Activated CD4-positive, alpha-beta T cell treated with anti-CD3 and anti-CD28 coated beads, Interleukin-2, amount 50 U/mL, for 24 hours (primary cell): ENCODE measurements at regions not wholly inside any gene's neighbourhood (a gene's known extent, or its start where the extent isn't known, plus 50 kb on each side); places are given as distances from the start of the nearest gene placed in this dataset.
"Not testable (repeated sequence)": the region's sequence is repeated elsewhere in the genome, so short reads cannot be mapped to it uniquely, and the experiment has no call there.

Source experiments
- DNase-seq, 2 donors: peaks; one replicate each; pipeline ENCODE4 v3.0.0-alpha.2; 2020; ENCODE audit warnings: low read depth in 1 of 2, low spot score in 1 of 2

DNA sequence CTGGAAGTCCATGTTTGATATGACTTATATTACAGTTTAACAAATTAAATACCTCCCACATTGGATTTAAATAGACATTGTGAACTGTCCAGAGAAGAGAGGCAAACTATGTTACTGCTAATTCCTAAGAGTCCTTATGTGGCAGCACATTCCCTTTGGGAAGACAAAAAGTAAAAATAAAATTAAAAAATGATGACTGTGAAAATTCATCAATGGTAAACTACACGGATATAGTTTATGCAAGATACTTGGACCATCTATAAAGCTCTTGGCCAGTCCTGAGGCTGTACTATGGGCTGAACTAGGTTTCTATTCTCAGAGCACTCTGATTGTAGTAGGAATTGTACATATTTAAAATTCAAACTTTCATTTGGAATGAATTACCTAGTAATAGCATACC lies 206.4 kb downstream of the LRRK2 start:
- DNase-seq = no peak

DNA sequence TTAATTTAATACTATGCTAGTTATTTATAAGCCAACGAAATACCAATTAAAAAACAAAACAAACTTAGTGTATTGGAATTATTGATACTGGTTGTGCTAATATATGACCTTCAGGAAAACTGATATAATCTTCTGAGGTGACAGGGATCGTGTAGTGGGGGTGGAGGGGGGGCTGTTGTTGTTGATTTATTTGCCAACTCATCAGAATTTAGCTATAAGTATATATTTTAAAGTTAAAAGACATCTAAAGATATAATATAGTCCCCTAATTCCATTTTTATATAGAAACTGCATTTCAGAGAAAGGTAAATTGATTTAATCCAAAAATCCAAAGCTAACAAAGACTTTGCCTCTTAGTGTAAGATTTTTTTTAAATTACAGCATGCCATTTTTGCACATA lies 210.5 kb downstream of the LRRK2 start:
- DNase-seq = no peak

DNA sequence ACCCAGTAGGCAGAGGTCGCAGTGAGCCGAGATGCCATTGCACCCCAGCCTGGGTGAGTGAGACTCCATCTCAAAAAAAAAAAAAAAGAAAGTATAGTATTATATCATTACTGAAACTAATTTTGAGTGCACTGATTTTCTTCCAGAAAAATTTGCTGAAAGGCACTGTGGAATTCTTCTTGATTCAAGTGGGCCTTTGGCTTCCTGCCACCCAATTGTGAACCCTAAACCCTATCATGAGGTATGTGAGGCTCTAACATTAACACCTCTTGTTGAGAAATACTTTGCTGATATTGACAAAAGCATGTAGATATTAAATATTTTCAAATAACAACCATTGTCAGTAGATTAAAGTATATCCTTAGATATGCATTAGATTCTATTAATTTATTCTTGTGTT lies 211.2 kb downstream of the LRRK2 start:
- DNase-seq = no peak

DNA sequence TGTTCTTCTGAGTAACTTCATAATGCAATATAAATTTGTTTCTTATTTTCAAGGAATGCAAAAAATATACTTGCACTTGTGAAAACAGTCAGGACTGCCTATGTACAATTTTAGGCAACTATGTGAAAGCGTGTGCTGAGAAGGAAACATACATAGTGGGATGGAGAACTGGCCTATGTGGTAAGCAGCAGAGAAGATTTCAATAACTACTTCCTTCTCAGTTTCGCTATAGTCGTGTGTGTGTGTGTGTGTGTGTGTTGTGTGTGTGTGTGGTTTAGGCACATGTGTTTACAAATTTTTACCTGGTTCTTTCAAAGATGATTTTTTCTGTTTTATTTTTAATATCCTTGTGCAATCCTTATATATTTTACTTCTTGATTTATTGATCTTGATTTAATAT lies 211.8 kb downstream of the LRRK2 start:
- DNase-seq = no peak

DNA sequence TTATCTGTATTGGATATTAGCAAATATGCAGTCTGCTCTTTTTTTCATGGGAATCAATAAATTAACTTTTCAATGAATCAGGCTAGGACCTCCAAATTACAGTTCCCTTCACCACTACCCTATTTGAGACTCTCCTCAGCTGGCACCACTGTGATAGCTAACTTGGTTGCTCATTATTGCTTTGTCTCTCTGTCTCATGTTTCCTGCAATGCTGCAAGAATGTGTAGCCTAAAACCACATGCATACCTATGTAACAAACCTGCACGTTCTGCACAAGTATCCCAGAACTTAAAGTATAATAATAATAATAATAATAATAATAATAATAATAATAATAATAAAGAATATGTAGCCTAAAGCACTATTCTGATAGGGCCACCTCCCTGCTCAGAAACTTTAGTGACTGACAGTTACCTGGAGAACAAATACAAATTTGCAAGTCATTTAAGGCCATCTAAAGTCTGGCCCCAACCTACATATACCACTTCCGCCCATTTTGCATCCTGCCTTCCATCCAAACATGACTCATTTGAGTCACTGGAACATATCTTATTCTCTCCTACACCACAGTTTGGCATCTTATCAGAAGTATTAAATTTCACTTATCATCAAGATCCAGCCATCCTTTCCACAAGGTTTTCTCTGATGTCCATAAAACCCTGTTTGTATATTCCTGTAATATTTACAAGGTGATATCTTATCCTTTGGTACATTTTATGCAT lies 215.1 kb downstream of the LRRK2 start:
- DNase-seq = no peak

DNA sequence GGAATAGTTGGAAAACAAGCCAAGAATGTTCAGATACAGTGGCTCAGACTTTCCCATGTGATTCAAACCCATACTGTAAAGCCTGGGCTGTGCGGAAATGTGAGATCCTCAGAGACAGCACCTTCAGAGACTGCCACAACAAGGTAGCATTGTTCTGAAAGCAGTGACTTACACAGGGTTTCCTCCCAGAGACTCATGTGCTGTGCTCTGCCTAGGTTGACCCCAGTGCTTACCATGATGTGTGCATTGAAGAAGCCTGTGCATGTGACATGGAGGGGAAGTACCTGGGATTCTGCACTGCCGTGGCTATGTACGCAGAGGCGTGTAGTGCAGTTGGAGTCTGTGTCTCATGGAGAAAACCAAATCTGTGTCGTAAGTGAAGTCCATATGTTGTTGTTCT lies 219.4 kb downstream of the LRRK2 start:
- DNase-seq = no peak

DNA sequence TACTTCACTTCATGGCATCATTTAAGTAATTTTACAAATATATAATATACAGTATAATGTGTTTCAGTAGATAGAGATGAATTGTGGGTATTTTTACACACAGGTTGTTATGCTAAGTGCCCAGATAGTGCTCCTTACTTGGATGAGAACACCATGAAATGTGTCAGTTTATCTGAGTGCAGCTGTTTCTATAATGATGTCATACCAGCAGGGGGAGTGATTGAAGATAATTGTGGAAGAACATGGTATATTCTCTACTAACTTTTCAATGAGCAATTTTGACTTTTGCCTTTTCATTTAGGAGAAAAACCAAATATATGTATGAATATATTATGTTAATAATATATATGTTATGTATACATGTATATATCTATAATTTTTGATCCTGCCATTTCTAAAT lies 221.6 kb downstream of the LRRK2 start:
- no peak for DNase-seq

DNA sequence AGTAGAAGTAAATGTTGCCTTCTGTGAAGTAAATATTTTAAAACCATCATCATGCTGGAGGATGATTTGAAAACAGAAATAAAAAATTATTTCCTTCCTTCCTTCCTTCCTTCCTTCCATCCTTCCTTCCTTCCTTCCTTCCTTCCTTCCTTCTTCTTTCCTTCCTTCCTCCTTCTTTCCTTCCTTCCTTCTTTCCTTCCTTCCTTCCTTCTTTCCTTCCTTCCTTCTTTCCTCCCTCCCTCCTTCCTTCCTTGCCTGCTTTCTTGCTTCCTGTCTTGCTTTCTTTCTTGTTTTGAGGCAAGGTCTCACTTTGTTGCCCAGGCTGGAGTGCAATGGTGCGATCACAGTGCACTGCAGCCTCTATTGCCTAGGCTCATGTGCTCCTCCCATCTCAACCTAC lies 223.7 kb downstream of the LRRK2 start:
- DNase-seq = not testable (repeated sequence)

DNA sequence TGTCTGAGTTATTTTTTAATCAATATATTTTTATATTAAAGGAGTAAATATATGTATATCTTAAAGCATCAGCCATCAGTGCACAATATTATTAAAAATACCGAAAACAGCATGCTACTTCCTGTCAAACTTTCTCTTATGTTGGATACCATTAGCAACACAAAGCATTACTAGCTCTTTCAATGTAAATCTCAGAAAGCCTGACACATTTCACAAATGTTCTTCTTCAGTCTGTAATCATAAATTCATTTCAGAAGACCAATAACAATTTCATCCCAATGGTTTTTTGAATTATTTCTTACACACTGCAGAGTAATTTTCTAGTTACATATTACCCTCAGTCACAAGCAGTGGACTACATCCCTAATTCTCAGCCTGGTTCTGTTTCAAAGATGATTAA lies 226.9 kb downstream of the LRRK2 start:
- DNase-seq = no peak

DNA sequence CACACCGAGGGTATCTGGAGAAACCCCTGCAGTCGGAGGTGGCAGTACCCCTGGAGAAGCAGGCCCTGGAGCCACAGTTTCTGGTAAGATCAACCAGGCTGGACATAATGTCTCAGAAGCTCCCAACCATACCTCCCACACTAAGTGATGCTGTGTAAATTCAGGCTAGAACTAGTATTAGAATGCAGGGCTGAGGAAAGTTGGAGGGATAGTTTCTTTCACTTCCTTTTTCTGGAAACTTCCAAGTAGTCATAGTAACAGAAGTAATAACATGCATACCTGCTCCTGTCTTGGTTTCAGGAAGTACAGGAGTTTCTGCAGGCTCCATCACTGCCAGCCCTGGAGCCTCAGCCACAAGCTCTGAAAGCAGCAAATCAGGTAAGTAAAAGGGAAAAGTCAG lies 228.1 kb upstream of the CNTN1 start:
- no peak for DNase-seq

DNA sequence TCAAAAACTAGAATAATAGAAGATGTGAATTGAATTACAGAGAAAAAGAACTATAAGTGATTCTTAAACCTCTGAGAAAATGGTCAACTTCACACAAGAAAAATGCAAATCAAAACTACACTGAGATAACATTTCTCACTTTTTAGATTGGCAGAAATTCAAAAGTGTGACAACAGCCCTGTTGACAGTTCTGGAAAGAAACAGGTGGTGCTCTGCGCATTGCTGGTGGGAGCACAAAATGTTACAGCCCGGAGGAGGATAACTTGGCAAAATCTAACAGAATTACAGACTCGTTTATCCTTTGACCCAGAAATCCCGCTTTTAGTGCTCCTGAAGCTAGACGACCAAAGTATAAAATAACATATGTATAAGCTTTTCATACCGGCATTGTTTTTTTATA lies 222.5 kb upstream of the CNTN1 start:
- DNase-seq = no peak

DNA sequence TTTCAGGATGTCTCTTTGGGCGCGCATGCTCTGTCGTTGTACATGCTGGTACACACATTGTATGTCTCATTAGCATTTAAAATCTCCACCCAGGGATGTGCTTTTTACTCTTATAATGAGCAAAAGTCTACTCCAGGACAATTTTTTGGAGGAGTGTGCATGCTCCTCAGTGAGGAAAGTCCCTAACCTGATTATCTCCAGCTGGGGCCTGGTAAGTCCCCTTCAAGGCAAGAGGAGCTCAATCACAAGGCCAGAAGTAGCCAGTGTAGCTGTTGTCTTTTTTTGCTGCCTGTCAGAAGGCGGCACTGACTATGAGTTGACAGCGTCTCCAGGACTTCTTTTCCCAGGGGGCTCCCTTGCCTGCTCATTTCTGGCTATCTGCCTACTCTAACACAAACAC lies 218.3 kb upstream of the CNTN1 start:
- no peak for DNase-seq

DNA sequence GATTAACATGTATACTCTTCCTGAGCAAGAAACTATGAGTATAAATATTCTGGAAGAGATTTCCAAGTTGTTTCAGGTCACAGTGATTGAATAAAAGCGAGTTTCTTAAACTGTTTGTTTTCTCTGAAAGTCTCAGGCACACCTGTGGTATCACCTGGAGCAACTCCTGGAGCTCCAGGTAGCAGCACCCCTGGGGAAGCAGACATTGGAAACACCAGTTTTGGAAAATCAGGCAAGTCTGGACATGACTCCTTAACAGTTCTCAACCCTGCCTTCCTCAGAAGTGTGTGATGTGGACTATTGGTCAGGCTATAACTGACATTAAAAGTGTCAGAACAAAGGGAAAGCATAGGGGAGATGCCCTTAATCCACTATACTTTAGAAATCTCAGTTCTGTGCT lies 217.6 kb upstream of the CNTN1 start:
- DNase-seq = no peak

DNA sequence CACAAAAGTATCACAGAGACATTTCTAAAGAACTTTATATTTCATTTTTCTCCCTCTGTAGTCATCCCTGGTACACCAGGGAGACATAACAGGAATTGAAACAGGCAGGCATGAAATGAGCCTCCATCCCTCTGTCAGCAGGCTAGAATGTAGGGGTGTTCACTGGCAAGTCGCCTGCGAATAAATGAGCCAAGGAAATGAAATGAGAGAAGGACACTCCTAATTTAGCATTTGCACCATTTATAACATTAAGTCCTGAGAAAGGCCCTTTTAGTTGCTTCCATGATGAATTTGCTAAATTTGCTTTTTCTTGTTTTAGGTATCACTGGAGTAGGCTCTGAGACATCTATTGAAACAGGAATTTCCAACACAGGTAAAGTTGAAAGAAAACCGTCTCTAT lies 192.4 kb upstream of the CNTN1 start:
- no peak for DNase-seq

DNA sequence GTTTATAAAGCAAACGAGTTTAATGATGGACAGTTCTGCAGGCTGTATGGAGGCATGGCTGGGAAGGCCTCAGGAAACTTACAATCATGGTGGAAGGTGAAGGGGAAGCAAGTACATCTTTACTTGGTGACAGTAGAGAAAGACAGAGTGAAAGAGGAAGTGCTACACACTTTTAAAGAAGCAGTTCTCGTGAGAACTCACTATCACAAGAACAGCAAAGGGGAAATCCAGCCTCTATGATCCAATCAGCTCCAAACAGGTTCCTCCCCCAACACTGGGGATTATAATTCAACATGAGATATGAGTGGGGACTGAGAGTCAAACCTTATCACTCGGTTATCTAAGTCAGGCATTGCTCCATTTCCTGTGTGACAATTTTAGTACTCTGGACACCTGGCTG lies 189.9 kb upstream of the CNTN1 start:
- no peak for DNase-seq

DNA sequence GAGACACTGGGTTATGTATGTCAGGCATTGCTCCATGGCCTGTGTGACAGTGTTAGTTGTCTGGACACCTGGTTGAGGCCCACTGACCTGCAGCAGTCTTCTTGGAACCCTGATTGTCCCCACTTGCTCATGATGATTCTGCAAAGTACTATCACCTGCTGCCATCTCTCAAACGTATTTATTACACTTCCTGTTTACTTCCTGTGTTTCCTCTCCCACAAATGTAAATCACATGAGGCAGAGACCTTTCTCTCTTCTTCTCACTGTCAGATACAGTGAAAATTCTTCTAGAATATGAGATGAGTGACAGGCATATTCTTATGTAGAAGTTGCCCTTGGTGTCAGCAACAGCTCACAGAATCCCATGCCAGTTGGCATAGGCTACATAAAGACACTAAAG lies 186.9 kb upstream of the CNTN1 start:
- DNase-seq = no peak

DNA sequence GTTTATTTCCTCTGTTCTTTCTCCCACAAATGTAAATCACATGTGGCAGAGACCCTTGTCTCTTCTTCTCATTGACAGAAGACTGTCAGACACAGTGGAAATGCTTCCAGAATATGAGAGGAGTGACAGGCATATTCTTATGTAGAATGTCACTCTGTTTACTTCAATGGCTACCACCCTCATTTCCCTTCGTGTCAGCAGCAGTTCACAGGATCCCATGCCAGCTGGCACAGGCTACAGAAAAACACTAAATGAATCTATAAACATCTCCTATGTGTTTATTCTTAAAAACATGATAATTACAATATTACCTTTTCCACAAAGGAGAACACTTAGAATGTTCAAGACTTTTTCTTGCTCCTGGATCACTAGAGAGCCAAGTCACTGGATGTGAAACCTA lies 183.8 kb upstream of the CNTN1 start:
- no peak for DNase-seq

DNA sequence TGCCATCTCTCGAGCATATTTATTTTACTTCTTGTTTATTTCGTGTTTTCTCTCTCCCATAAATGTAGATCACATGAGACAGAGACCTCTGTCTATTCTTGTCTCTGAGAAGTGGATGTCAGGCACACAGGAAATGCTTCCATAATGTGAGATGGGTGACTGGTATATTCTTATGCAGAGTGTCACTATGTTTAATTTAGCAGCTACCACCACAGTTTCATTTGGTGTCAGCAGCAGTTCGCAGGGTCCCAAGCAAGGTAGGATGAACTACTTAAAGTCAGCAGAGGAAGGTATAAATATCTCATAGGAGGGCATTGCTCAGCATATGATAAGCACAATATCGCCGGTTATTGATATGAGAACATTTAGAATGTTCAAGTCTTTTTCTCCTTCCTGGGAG lies 180.9 kb upstream of the CNTN1 start:
- no peak for DNase-seq

DNA sequence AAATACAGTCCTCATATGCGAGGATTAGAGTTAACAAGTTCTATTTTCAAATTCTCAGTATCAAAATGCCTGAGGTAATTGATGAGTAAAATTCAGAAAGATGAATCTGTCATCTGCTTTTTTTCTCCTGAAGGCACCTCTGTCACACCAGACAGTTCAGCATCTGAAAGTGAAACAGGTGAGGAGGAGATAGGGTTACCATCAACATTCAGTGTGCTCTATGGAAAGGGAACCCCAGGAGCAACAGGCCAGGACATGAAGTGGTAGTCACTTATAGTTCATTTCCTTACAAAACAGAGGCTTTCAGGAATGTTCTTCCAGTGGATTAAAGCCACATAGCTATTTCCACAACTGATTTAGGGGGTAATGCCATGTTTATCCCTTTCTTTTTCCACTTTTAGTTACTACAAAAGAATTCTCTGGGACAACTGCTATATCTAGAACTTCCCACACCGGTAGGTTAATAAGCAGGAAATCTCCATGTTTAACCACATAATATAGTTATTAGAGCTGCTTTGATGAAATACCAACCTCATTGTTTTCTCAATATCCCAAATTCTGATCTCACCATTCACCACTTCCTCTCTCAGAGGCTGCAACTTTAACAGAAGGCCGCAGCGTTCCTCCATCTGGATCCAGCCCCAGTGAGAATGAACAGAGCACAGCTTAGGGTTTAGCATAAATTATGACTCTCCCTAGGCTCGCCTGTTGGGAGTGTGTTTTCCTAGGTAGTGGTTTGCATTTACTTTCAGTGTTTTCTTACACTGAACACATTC lies 177.0 kb upstream of the CNTN1 start:
- no peak for DNase-seq

DNA sequence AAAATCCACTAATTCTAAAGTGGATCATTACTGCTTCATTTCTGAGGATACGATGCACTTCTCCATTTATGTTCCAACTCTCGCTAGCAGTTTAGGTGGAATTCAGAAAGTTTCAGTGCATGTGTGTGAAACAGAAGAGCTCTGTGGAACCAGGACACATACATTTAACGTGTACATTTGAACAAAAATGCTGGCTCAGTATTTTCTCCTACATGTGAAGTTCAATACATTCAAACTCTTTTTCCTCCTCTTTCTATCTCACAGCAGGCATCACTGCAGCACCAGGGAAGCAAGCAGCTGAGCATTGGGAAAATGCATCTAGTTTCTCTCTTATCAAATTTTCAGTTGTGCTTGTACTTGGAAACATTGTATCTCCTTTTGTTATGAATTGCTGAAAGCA lies 169.4 kb upstream of the CNTN1 start:
- no peak for DNase-seq

DNA sequence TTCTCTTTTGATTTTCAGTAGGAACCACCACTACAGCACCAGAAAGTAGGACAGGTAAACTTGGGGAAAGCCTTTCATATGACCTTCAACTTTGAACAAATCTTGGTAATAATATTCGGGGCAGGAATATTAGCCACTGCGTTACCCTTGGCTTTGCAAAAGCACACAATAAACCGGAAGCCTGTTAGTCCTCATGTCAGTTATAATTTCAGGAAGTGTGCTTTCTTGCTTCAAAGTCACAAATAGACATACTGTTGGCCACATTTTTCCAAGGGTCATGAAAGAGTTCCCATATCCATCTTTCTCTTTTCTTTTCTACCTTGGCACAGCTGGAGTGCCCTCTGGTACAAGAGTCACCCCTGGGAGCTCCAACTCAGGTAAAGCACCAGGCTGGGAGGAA lies 167.2 kb upstream of the CNTN1 start:
- no peak for DNase-seq

DNA sequence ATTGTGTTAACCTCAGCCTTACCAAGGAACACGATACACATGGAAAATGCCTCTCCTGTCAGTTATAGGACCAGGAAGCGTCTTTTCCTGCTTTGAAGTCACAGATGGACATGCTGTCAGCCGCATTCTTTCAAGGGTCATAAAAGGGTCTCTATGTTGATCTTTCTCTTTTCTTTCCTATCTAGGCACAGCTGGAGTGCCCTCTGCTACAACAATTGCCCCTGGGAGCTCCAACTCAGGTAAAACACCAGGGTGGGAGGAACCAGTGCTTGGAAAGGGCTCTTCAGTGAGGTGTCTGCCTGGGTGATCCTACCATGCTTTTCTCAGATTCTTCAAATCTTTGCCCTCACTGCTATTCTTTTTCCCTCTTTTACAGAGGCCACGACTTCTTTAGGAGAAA lies 157.4 kb upstream of the CNTN1 start:
- no peak for DNase-seq

DNA sequence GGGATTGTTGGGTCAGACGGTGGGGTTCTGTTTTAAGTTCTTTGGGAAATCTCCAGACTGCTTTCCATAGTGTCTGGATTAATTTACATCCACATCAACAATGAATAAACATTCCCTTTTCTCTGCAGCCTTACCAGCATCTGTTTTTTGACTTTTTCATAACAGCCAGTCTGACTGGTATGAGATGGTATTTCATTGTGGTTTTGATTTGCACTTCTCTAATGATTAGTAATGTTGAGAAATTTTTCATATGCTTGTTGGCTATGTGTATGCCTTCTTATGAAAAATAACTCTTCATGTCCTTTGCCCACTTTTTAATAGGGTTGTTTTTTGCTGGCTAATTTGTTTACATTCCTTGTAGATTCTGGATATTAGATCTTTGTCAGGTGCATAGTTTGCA lies 140.8 kb upstream of the CNTN1 start:
- DNase-seq = no peak
